Left renal cortex interstitium (tissue), 4 donors: ENCODE measurements at regions not wholly inside any gene's neighbourhood (a gene's known extent, or its start where the extent isn't known, plus 50 kb on each side); places are given as distances from the start of the nearest gene placed in this dataset.
A peak's percentile ranks its signal among the peaks of the same experiment; 100 is the strongest.
"Not testable (repeated sequence)": the region's sequence is repeated elsewhere in the genome, so short reads cannot be mapped to it uniquely, and the experiment has no call there.

Experiments
- DNase-seq, 4 donors: peaks; one replicate each; pipeline ENCODE4 v3.0.0-alpha.2; 2013; ENCODE audit warnings: low read depth in 4 of 4, low spot score in 2 of 4, missing footprints in 1 of 4

DNA sequence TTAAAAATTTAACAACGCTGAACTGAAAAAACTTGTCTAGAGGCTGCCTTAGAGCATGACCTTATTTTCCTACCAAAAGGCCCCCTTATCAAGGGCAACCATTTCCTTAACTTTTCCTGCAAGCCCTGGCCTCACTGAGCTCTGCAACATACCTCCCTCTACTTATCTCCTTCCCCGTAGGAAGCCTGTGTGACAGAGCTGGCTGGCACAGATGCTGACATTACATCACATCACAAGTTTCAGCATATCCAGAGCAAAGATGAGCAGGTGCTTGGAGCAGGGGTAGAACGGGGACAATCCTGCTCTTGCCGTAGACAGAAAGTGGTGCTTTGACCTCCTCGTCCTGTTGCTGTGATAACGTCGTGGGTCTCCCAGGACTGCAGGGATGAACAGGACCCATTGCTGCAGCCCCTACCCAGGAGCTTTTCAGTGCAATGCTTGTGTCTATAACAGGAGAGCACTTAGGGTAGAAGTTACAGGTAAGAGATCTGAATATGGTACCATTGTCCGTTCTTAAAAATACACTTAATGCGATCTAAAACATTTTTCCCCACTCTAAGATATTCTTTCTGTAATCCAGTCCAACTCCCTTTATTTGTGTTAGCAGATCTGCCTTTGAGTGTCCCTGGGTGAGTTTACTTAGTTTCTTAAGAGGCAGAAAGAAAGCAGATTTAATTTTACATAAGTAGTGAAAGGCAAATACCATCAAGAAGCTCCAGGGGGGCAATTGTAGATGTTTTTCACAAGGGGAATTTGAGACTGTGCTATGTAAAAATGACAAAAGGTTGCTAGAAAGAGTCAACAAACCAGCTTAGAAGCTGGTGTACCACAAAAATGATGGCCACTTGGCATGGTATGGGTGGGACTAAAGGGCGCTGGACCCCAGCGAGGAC is 101.9 kb upstream of the EFNA5 start:
- no peak for DNase-seq

- no peak for DNase-seq
Measured at GRCh38 chr5:107771926-107772325, 101.2 kb upstream of the EFNA5 start.

DNA sequence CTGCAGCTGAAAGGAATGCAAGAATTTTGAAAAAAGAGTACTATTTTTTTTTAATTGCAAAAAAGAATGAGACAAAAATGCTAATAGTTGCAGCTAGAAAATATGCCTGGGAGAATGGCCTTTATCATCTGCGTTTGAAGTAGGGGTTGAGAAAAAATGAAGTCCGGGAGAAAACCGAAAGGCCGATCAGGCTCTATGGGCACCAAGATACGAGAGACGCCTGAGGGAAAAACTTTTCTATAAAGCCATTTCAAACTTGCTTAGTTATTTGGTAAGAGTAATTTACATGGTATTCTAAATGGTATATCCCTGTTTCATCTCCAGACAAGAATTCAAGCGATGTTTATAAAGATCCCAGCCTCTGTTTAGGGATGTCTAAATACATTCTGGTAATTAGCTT is 99.3 kb upstream of the EFNA5 start:
- DNase-seq = no peak

- peak in 1 of 4 donors; percentile 23 for DNase-seq
Measured at GRCh38 chr5:107769519-107769918, 98.8 kb upstream of the EFNA5 start.

DNA sequence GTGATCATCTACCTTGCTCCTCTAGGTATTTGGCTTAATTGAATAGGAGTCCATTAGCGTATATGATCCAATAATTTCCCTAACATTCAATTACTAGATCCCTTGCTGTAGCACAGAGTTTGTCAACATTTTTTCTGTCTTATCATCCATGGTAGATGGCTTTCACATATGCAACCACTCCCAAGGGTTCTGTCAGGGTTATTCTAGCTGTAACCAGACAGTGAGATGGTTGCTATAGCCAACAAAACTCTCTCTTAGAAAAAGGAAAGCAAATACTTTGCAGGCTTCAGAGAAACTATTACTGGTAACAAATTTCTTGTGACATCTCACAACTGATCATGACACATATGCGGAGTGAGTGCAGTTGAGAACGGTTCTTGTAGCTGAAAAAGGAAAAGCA is 96.2 kb upstream of the EFNA5 start:
- no peak for DNase-seq

- no peak for DNase-seq
Measured at GRCh38 chr5:107766439-107766838, 95.7 kb upstream of the EFNA5 start.

DNA sequence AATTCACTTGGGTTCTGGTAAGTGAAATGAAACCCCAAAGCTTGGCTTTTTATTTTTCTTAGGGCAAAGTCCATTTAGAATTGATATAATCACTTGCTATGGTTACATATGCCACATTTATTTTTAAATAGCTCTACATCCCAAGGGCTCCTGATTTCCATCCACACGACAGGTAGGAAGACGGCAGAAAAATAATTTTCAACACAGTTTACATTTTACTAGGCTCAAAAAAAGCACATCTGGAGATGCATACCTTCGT is 95.0 kb upstream of the EFNA5 start:
- DNase-seq = no peak

DNA sequence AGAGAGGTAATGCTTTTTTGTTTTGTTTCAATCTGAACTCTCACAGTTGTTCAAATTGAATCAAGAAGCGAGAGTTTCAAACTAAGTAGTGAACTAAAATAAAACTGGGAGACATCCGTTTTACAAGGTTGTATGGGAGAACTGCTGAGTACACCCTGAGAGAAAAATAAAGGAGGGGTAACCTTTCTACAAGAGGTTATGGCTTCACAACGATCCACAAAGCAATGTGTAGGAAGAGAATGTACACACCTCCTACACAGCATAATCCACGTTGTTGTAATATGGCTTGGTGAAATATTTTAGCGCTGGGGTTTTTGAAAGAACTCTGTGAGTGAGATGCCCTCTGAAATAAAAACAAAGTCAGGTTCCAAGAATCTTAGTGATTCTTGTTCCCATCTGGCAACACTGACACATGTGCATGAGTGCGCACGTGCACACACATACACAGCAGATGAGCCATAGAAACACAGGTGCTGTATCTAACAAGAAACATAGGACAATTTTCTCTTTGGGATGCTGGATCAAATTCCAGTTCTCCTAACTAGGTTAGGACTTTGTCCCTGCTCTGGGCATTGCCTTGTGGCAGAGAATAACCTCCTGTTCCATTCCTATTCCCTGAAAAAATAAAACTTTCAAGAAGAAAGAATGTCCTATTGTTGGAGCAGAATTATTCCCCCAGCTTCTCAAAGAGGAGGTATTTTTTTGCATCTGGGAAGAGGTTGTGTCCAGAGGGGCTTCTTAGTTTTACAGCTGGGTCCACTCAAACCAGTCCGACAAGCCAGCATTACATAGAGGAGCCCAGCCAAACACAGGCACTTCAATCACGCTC is 94.5 kb upstream of the EFNA5 start:
- no peak for DNase-seq

GRCh38 chr5:107764282-107764681 is 93.5 kb upstream of the EFNA5 start:
- no peak for DNase-seq

- DNase-seq = no peak
Measured at GRCh38 chr5:107753427-107753826, 82.7 kb upstream of the EFNA5 start.

- DNase-seq = no peak
Measured at GRCh38 chr5:107744418-107745330, 73.9 kb upstream of the EFNA5 start.

- DNase-seq = no peak
Measured at GRCh38 chr5:107743373-107744000, 72.8 kb upstream of the EFNA5 start.

- no peak for DNase-seq
Measured at GRCh38 chr5:107739661-107740060, 68.9 kb upstream of the EFNA5 start.

DNA sequence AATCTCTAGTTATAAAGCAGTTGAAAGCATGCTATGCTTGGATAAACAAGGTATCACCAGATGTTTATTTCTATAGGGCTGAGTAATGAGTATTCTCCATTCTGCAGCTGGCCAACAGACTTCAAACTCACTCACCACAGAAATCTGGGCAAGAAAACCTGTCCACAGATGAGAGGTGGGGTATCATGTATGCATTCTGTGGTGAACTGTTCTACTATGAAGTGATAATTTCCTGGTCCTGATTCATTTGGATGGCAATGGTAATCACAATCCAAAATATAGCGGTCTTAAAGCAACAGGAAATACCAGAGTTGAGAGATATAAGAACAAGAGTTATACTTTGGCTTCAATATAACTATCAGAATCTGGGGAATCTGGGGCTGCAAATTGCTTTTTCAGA is 65.9 kb upstream of the EFNA5 start:
- DNase-seq = no peak

DNA sequence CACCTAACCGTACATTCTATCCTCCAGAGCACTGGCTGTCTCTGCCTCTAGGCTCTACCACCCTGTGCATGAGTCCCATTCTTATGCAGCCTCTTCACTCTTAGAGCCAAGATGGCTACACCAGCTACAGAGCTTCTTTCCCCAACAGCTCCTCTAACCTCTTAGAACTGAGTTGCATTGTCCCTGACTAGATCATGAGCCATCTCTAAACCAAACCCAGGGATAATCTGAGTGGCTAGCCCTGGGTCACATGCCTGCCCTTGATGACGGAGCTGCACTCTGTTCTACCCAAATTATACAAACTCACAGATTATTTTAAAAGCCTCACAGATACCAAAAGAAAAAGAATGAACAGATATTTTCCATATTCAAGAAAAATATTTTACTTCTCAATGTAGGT is 65.4 kb upstream of the EFNA5 start:
- DNase-seq = not testable (repeated sequence)

GRCh38 chr5:107735558-107735957 is 64.8 kb upstream of the EFNA5 start:
- no peak for DNase-seq

- DNase-seq = no peak
Measured at GRCh38 chr5:107726896-107727295, 56.2 kb upstream of the EFNA5 start.

DNA sequence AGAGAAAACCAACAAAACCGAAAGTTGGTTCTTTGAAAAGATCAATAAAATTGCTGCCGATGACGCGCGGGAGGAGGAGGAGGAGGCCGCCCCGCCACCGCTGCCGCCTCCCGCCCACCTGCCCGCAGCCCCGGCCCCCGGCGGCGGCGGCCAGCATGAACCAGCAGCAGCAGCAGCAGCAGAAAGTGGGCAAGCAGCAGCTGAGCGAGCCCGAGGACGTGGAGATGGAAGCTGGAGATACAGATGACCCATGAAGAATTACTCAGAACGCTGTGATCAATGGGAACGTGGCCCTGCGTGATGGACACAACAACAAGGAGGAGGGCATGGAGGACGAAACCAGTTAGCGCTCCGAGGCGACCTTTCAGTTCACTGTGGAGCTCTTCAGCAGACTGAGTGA is 53.9 kb upstream of the EFNA5 start:
- DNase-seq = no peak

- not testable (repeated sequence) for DNase-seq
Measured at GRCh38 chr5:107721241-107721640, 50.5 kb upstream of the EFNA5 start.
